HG03520 (cell line): ENCODE measurements at regions not wholly inside any gene's neighbourhood (a gene's known extent, or its start where the extent isn't known, plus 50 kb on each side); places are given as distances from the start of the nearest gene placed in this dataset.
"Not testable (repeated sequence)": the region's sequence is repeated elsewhere in the genome, so short reads cannot be mapped to it uniquely, and the experiment has no call there.

Experiments
- ATAC-seq: cut with Tn5 transposase; IDR thresholded peaks from one replicate; pipeline ENCODE4 v1.9.1; 2021; ENCODE audit warnings: mild to moderate bottlenecking, moderate library complexity; ENCODE audit not compliant: unreplicated experiment

- no peak for ATAC-seq
Measured at GRCh38 chr2:72078773-72079172, 68.9 kb downstream of the CYP26B1 start.

GRCh38 chr2:72077702-72078169 lies 69.9 kb downstream of the CYP26B1 start:
- no peak for ATAC-seq

GRCh38 chr2:72073373-72073772 lies 74.3 kb downstream of the CYP26B1 start:
- not testable (repeated sequence) for ATAC-seq

- ATAC-seq: not testable (repeated sequence)
Measured at GRCh38 chr2:72064197-72064596, 83.5 kb downstream of the CYP26B1 start.

DNA sequence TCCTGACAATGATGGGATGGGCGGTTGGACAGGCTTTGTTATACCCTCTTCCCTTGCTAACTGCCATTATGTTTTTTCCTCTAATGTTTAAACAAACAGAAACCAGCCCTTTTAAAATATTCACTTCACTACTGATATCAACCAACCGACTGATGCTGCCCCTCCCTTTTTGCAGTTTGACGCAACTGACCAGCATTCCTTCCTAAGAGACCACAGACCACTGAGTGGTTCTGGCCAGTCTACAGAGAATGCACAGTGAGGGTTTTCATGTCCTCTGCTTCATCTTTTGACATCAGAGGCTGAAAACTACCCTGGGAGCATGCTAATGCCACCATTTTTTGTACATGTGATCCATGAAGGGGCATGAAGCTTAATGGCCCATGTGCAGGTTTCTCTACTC lies 85.3 kb downstream of the CYP26B1 start:
- ATAC-seq: no peak

DNA sequence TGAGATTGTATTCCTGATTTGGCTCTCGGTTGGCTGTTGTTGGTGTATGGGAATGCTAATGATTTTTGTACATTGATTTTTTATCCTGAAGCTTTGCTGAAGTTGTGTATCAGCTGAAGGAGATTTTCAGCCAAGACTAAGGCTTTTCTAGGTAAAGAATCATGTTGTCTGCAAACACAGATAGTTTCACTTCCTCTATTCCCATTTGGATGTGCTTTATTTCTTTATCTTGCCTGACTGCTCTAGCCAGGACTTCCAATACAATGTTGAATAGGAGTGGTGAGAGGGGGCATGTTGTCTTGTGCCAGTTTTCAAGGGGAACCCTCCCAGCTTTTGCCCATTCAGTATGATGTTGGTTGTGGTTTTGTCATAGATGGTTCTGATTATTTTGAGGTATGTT lies 90.4 kb downstream of the CYP26B1 start:
- ATAC-seq: no peak

DNA sequence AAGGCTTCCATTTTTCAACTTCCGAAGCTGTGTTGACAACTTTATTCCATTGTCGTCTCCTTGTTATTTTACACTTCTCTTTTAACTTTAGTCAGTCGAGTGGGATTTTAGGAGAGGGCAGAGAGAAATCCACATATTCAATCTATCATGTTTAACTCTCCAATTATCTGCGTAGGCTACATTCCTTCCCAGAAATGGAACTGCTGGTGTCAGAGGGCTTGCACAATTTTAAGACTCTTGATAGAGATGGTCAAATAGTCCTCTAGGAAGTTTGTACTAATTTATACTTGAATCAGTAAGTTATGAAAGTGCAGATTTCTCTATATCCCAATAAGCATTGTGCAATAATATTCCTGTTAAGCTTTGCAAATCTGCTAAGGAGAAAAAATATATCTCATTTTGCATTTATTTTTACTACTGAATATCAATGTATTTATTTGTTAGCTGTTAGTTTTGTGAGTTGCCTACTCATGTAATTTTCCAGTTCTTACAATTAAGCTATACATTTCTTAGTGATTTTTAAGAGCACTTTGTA lies 95.6 kb downstream of the CYP26B1 start:
- no peak for ATAC-seq

- no peak for ATAC-seq
Measured at GRCh38 chr2:72051204-72051603, 96.5 kb downstream of the CYP26B1 start.

DNA sequence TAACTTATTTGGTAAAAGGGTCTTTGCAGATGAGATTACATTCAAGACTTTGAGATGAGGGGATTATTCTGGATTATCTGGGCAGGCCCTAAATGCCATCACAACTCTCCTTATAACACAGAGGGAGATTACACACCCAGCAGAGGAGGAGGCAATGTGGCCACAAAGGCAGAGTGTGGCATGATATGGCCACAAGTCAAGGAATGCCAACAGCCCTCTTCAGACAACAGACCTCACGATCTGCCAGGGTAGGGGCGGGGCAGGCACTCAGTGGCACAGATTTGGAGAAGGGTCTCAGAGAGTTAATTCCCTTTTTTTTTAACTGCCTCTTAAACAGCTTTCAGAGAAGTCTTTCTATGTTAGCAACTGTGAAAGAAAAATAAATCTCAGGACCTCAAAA lies 96.9 kb downstream of the CYP26B1 start:
- no peak for ATAC-seq

GRCh38 chr2:72048881-72049477 lies 98.7 kb downstream of the CYP26B1 start:
- no peak for ATAC-seq

DNA sequence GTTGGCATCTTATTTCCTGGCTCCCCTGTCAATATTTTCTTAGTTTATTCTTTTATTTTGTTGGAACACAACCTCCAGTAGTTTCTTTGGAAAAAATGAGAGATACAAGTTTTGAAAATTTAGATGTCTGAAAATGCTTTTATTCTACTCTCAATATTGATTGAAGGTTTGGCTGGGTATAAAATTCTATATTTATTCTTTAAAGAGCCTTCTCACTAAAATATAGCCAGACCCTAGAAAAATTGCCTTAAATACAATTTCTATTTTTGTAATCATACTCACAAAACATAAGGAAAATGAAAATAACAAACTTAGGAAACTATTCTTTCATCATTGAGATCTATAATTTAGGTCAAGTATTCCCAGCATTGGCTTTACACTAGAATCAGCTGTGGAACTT lies 103.7 kb downstream of the CYP26B1 start:
- ATAC-seq: no peak

DNA sequence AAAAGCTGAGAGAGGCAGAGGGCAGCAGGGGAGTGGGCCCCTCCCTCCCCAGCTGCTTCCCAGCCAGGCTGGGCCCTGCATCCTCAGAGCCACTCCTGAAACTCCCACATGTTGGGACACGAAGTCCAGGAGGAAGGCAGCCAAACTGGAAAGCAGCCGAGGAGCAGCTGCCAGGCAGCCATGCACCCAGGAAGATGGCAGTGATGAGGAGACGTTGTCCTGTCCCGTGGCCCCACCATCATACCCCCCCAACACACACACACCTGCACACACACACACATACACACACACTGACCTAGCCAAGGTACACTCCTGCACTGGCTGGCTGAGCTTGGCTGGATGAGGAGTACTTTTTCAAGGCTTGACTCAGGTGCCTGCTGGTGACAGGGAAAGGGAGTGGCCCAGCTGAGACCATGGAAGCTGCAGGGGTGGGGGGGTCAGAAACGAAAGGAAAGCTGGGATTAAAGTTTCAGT lies 106.0 kb downstream of the CYP26B1 start:
- no peak for ATAC-seq

DNA sequence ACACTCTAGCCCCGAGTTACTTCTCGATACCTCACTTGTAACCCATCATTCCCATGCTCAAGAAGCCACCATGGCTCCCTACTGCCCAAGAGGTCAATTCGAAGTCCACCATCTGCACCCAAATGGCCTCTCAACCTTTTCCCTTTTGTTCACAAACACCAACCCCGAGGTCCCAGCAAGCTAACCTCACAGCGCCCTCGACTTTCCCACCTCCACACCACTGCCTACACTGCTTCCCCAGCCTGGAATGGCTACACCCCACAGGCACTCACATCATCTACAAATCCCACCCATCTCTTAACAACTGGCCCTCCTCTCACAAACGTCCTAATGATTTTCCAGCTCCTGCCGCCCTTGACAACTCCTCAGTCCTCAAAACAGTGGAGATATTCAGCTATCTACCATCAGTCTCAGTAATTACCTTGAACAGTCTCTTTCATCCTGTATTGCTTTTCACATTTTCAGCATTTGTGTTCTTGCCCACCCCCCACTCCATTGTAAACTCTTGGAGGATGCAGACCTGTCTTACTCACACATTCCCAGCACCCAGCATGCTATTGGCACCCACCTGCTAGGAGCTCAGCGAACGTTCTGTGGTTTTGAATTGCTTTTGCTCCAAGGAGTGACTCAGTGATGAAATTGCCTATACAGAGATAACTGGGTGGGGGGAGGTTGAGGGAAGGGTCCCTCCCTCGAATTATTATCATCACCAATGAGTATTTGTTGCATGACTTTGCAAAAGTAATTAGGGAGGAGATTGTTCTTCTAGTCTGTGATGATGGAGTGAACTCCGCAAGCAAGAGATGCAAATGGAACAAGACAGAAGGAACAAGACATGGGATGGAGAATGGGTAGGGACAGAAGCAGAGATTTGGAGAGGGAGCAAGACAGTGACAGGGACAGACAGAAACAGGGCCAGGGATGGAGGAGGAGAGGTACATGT lies 106.8 kb downstream of the CYP26B1 start:
- no peak for ATAC-seq

DNA sequence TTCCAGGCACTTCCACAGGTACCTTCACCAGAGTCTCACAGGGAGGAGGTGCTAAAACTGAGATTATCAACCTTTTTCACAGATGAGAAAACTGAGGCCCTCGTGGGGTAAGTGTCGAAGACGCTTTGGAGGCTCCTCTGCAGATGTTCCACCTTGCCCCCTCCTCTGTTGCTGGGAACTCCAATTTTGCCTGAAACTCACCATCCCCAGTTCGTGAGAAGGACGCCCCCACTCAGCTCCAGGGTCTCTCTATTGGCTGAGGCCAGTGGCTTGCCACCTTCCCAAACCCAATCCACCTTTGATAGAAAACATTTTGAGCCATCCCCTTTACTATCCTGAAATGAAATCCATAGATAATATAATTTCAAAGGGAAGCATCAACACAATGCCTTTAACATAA lies 109.1 kb downstream of the CYP26B1 start:
- no peak for ATAC-seq

DNA sequence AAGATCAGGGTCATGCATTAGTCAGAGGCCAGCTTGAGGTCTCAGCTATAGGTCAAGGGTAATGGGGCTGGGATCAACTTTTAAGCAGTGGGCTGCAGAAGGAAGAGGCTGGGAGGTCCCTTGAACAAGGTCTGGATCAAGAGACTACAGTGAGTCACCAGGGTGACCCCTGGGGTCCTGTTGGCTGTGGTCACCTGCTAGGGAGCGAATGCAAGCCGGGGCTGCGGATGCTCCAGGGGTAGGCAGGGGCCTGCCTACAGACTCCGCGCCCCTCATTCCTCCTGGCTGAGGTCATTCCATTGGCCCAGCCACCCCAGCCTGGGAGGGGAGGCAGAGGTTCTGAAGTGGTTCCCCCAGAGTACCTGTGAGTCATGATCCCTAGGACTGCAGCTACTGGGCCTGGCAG lies 110.4 kb downstream of the CYP26B1 start:
- no peak for ATAC-seq

DNA sequence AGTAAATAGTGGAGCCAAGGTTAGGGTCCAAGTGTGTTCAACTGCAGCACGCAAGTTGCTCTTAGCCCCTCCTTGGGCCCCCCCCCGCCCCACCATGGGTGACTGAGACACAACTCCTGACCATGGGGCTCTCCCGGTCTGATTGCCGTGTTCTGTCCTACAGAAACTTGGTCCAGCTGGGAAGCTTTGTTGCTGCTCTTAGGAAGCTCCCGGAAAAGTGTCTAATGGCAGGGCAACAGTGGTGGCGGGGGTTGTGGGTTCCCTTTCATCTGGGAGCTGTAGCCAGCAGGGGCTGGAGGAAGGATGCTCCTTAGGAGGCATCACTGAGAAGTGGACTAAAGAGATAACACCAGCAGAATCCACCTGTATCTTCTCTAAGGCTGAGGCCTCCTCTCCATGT lies 111.1 kb downstream of the CYP26B1 start:
- no peak for ATAC-seq

- ATAC-seq: no peak
Measured at GRCh38 chr2:72036173-72036545, 111.5 kb downstream of the CYP26B1 start.

DNA sequence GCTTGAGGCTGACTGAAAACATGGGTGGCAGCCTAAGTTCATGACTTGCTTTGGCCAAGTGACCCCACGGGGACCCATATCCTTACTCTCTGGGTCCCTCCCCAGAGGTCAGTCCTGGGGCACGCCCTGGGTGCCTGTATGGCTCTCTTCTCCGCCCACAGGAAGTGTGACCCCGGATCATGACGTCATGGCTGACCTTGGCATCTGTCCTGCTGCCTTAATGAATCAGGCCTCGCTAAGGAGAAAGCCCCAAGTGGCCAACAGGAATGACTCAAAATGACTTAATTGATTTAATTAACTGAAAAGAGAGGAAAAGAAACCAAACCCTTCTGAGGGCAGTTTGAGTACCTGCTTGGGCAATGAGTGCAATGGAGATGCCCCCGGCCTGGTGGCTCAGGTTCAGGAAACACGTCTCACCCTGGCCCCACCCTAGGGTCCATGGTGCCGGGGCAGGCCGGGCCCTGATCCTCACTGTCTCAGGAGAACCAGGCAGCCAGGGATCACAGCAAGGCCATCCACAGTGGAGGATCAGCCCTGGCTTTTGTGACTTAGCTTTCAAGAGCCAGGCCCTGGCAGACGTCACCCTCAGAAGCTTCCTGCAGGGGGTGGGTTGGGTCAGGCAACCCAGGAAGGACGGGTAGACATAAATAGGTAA lies 112.0 kb downstream of the CYP26B1 start:
- ATAC-seq: no peak

- ATAC-seq: no peak
Measured at GRCh38 chr2:72034353-72035095, 113.1 kb downstream of the CYP26B1 start.

- no peak for ATAC-seq
Measured at GRCh38 chr2:72033636-72034035, 114.0 kb downstream of the CYP26B1 start.
